ENCODE measurements at regions not wholly inside any gene's neighbourhood (a gene's known extent, or its start where the extent isn't known, plus 50 kb on each side); places are given as distances from the start of the nearest gene placed in this dataset.
"Not testable (repeated sequence)": the region's sequence is repeated elsewhere in the genome, so short reads cannot be mapped to it uniquely, and the experiment has no call there.

DNA sequence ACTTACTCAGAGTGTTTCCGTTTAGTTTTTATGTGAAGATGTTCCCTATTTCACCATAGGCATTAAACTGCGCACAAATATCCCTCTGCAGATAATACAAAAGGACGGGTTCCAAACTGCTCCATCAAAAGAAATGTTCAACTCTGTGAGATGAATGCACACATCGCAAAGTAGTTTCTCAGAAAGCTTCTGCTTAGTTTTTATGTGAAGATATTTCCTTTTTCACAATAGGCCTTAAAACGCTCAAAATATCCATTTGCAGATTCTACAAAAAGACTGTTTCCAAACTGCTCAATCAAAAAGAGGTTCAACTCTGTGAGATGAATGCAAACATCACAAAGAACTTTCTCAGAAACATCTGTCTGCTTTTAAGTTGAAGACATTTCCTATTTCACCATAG is 1850.5 kb downstream of the UQCRFS1 start:
- H3K27ac Mint-ChIP-seq; H3K9ac ChIP-seq (ENCODE audit: low read length); intact Hi-C loops (cut with micrococcal nuclease); DNase-seq; H3K4me2 ChIP-seq (replicated peaks; ENCODE audit: low read depth, low read length, poor library complexity, severe bottlenecking); H3K4me3 Mint-ChIP-seq; H3K27me3 Mint-ChIP-seq; H3K27me3 ChIP-seq (replicated peaks in 1 of 4; ENCODE audit: control extremely low read depth in 1 of 4, control insufficient read depth in 3 of 4, insufficient read depth in 4 of 4, low read length in 3 of 4); H3K4me1 Mint-ChIP-seq; H3K27ac ChIP-seq (ENCODE audit: low read length in 2 of 2); H4K20me1 ChIP-seq (ENCODE audit: control insufficient read depth, insufficient read depth, low read length, poor library complexity, severe bottlenecking); H3K4me3 ChIP-seq (ENCODE audit: control extremely low read depth in 1 of 5, extremely low read depth in 1 of 5, insufficient read depth in 1 of 5, low read depth in 2 of 5, low read length in 4 of 5); H3K4me1 ChIP-seq (ENCODE audit: control insufficient read depth in 2 of 2, insufficient read depth in 2 of 2, low read length in 2 of 2); CTCF ChIA-PET; POLR2A ChIA-PET; H2AFZ ChIP-seq (ENCODE audit: insufficient read depth, low read depth, low read length, poor library complexity, severe bottlenecking); ATAC-seq (ENCODE audit: low read depth); H3K36me3 ChIP-seq (replicated peaks in 1 of 2; ENCODE audit: control extremely low read depth in 1 of 2, control insufficient read depth in 1 of 2, extremely low read depth in 1 of 2, insufficient read depth in 2 of 2, low read length in 1 of 2); H3K79me2 ChIP-seq (ENCODE audit: control insufficient read depth, insufficient read depth, low read length): not testable (repeated sequence)
- peaks cover 41% of the 10 kb centered on the region for H3K9me3 Mint-ChIP-seq (ENCODE audit: insufficient read depth)
- peaks cover 0 to 41% (median 3%) of the 10 kb centered on the region in 3 donors for H3K9me3 ChIP-seq (ENCODE audit: control extremely low read depth in 1 of 3, control insufficient read depth in 2 of 3, insufficient read depth in 1 of 3, low read length in 2 of 3)
- WGBS (ENCODE audit: insufficient coverage): 53% methylated on average over 5 of the region's 5 CpGs

DNA sequence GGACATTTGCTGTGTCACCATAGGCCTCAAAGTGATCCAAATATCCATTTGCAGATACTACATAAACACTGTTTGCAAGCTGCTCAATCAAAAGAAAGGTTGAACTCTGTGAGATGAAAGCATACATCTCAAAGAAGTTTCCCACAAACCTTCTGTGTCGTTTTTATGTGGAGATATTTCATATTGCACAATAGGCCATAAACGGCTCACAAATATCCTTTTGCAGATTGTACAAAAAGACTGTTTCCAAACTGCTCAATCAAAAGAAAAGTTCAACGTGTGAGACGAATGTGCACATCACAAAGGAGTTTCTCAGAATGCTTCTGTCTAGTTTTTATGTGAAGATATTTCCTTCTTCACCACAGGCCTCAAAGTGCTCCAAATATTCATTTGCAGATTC is 1857.4 kb downstream of the UQCRFS1 start:
- peaks cover 0 to 49% (median 12%) of the 10 kb centered on the region in 3 donors for H3K9me3 ChIP-seq (ENCODE audit: control extremely low read depth in 1 of 3, control insufficient read depth in 2 of 3, insufficient read depth in 1 of 3, low read length in 2 of 3)
- H3K4me1 Mint-ChIP-seq; H3K27ac Mint-ChIP-seq; H4K20me1 ChIP-seq (ENCODE audit: control insufficient read depth, insufficient read depth, low read length, poor library complexity, severe bottlenecking); H3K4me3 Mint-ChIP-seq; H3K27me3 ChIP-seq (replicated peaks in 1 of 4; ENCODE audit: control extremely low read depth in 1 of 4, control insufficient read depth in 3 of 4, insufficient read depth in 4 of 4, low read length in 3 of 4); H3K4me1 ChIP-seq (ENCODE audit: control insufficient read depth in 2 of 2, insufficient read depth in 2 of 2, low read length in 2 of 2); H3K4me2 ChIP-seq (replicated peaks; ENCODE audit: low read depth, low read length, poor library complexity, severe bottlenecking); H3K27ac ChIP-seq (ENCODE audit: low read length in 2 of 2); intact Hi-C loops (cut with micrococcal nuclease); ATAC-seq (ENCODE audit: low read depth); H3K27me3 Mint-ChIP-seq; POLR2A ChIA-PET; H2AFZ ChIP-seq (ENCODE audit: insufficient read depth, low read depth, low read length, poor library complexity, severe bottlenecking); H3K79me2 ChIP-seq (ENCODE audit: control insufficient read depth, insufficient read depth, low read length); H3K36me3 ChIP-seq (replicated peaks in 1 of 2; ENCODE audit: control extremely low read depth in 1 of 2, control insufficient read depth in 1 of 2, extremely low read depth in 1 of 2, insufficient read depth in 2 of 2, low read length in 1 of 2); H3K9ac ChIP-seq (ENCODE audit: low read length); CTCF ChIA-PET; H3K4me3 ChIP-seq (ENCODE audit: control extremely low read depth in 1 of 5, extremely low read depth in 1 of 5, insufficient read depth in 1 of 5, low read depth in 2 of 5, low read length in 4 of 5); DNase-seq: not testable (repeated sequence)
- no CpG with 5 or more reads among the region's 4 CpGs for WGBS (ENCODE audit: insufficient coverage)
- peaks cover 57% of the 10 kb centered on the region for H3K9me3 Mint-ChIP-seq (ENCODE audit: insufficient read depth)
